Mesenchymal stem cell (in vitro differentiated cells and primary cell): ENCODE measurements at regions not wholly inside any gene's neighbourhood (a gene's known extent, or its start where the extent isn't known, plus 50 kb on each side); places are given as distances from the start of the nearest gene placed in this dataset.

ENCODE experiments used
- DNase-seq: peaks from one replicate; pipeline ENCODE4 v3.0.0-alpha.2; 2013
- H2AFZ ChIP-seq: one replicate; pipeline ENCODE4 v1.6.1; 2013; ENCODE audit warnings: low read depth, mild to moderate bottlenecking, control low read depth, inconsistent platforms, low read length, moderate library complexity
- H2AK5ac ChIP-seq: 2 replicates; pipeline ENCODE4 v1.6.1; 2013; ENCODE audit warnings: low read length, moderate library complexity, mild to moderate bottlenecking, inconsistent platforms; ENCODE audit not compliant: severe bottlenecking
- H2BK120ac ChIP-seq: one replicate; pipeline ENCODE4 v1.6.1; 2013; ENCODE audit warnings: low read depth, mild to moderate bottlenecking, inconsistent platforms, low read length, moderate library complexity
- H2BK12ac ChIP-seq, 2 experiments: one replicate each; pipeline ENCODE4 v1.6.1; 2013; ENCODE audit warnings: inconsistent platforms in 2 of 2, low read length in 2 of 2, mild to moderate bottlenecking in 2 of 2, moderate library complexity in 2 of 2, control low read depth in 1 of 2
- H2BK15ac ChIP-seq: one replicate; pipeline ENCODE4 v1.6.1; 2013; ENCODE audit warnings: mild to moderate bottlenecking, low read depth, inconsistent platforms; ENCODE audit not compliant: poor library complexity, severe bottlenecking
- H2BK5ac ChIP-seq: 2 replicates; pipeline ENCODE4 v1.6.1; 2013; ENCODE audit warnings: low read depth, mild to moderate bottlenecking, low read length, control low read depth, inconsistent platforms; ENCODE audit not compliant: poor library complexity, severe bottlenecking
- H3K14ac ChIP-seq, 2 experiments: one replicate each; pipeline ENCODE4 v1.6.1; 2013; ENCODE audit warnings: inconsistent platforms in 2 of 2, low read length in 2 of 2, control low read depth in 1 of 2, mild to moderate bottlenecking in 1 of 2, moderate library complexity in 1 of 2
- H3K18ac ChIP-seq, 2 experiments: one replicate each; pipeline ENCODE4 v1.6.1; 2013; ENCODE audit warnings: inconsistent platforms in 2 of 2, low read length in 2 of 2, control low read depth in 1 of 2, low read depth in 1 of 2, mild to moderate bottlenecking in 1 of 2
- H3K23ac ChIP-seq, 2 experiments: one replicate each; pipeline ENCODE4 v1.6.1; 2013; ENCODE audit warnings: inconsistent platforms in 2 of 2, low read length in 2 of 2, mild to moderate bottlenecking in 2 of 2, moderate library complexity in 2 of 2, control low read depth in 1 of 2
- H3K27ac ChIP-seq: 2 replicates; pipeline ENCODE4 v1.5.1; 2013; ENCODE audit warnings: mild to moderate bottlenecking, moderate library complexity, low read length, control low read depth, inconsistent platforms; ENCODE audit not compliant: poor library complexity, severe bottlenecking
- H3K27me3 ChIP-seq, 2 experiments: 2 replicates each; pipeline versions ENCODE4 v1.6.1 to v1.7.0; 2013; ENCODE audit warnings: low read length in 2 of 2, mild to moderate bottlenecking in 2 of 2, moderate library complexity in 2 of 2, control low read depth in 1 of 2, inconsistent platforms in 1 of 2; ENCODE audit not compliant: control insufficient read depth in 1 of 2, insufficient read depth in 1 of 2
- H3K36me3 ChIP-seq, 2 experiments: 2 replicates each; pipeline versions ENCODE4 v1.6.1 to v1.7.0; 2013; ENCODE audit warnings: low read length in 2 of 2, control low read depth in 1 of 2, inconsistent platforms in 1 of 2, low read depth in 1 of 2, mild to moderate bottlenecking in 1 of 2; ENCODE audit not compliant: insufficient read depth in 2 of 2, control insufficient read depth in 1 of 2
- H3K4ac ChIP-seq, 2 experiments: one replicate each; pipeline ENCODE4 v1.6.1; 2013; ENCODE audit warnings: inconsistent platforms in 2 of 2, low read length in 2 of 2, mild to moderate bottlenecking in 2 of 2, moderate library complexity in 2 of 2, control low read depth in 1 of 2, low read depth in 1 of 2
- H3K4me1 ChIP-seq: 2 replicates; pipeline ENCODE4 v1.6.1; 2013; ENCODE audit warnings: low read depth, low read length, control low read depth; ENCODE audit not compliant: control insufficient read depth, insufficient read depth
- H3K4me2 ChIP-seq: 2 replicates; pipeline ENCODE4 v1.6.1; 2013; ENCODE audit warnings: low read length, mild to moderate bottlenecking, inconsistent platforms; ENCODE audit not compliant: poor library complexity, severe bottlenecking
- H3K4me3 ChIP-seq, 2 experiments: 2 replicates each; pipeline versions ENCODE4 v1.5.1 to v1.7.0; 2013; ENCODE audit warnings: low read length in 2 of 2, mild to moderate bottlenecking in 2 of 2, control low read depth in 1 of 2, low read depth in 1 of 2; ENCODE audit not compliant: insufficient read depth in 1 of 2
- H3K79me1 ChIP-seq: replicated peaks from 2 replicates; pipeline ENCODE4 v1.6.1; 2013; ENCODE audit warnings: mild to moderate bottlenecking, control low read depth, low read length, inconsistent platforms; ENCODE audit not compliant: poor library complexity, severe bottlenecking
- H3K9ac ChIP-seq: 2 replicates; pipeline ENCODE4 v1.7.0; 2013; ENCODE audit warnings: mild to moderate bottlenecking, low read length, moderate library complexity
- H3K9me3 ChIP-seq: 2 replicates; pipeline ENCODE4 v1.7.0; 2013; ENCODE audit warnings: mild to moderate bottlenecking, low read length; ENCODE audit not compliant: control insufficient read depth
- H4K8ac ChIP-seq: one replicate; pipeline ENCODE4 v1.6.1; 2013; ENCODE audit warnings: inconsistent platforms, mild to moderate bottlenecking, low read length, moderate library complexity
- H4K91ac ChIP-seq: one replicate; pipeline ENCODE4 v1.6.1; 2013; ENCODE audit warnings: mild to moderate bottlenecking, low read length, inconsistent platforms
- WGBS: methylation state at CpG from one replicate; pipeline ENCODE4 v1.1.7; 2013; ENCODE audit warnings: mixed read lengths; 5-methylcytosine and 5-hydroxymethylcytosine counted together

- Histone ChIP-seq H3K27ac (peak overlapping the region; percentile 47), H2AK5ac (no peak overlapping the region), H3K23ac (no peak overlapping the region), H3K4ac (no peak overlapping the region), H3K4me2 (no peak overlapping the region), H4K8ac (no peak overlapping the region), H3K79me1 (no peaks in the 10 kb centered on the region), H3K4me3 (no peak overlapping the region), H3K14ac (no peak overlapping the region), H2BK12ac (no peak overlapping the region), H2BK120ac (no peak overlapping the region), H3K36me3 (no peaks in the 10 kb centered on the region), H2BK15ac (no peak overlapping the region), H4K91ac (no peak overlapping the region), H2AFZ (no peak overlapping the region), H3K9ac (peak overlapping the region; percentile 20), H3K4me1 (no peaks in the 10 kb centered on the region), H3K9me3 (no peaks in the 10 kb centered on the region), H3K27me3 (no peaks in the 10 kb centered on the region), H2BK5ac (no peak overlapping the region), H3K18ac (no peak overlapping the region)
- no peak for DNase-seq
- WGBS: 100% methylated on average over 1 of the region's 3 CpGs
These were observed 844.3 kb downstream of the GALC start for GRCh38 chr14:87148655-87149054.

- no peak for DNase-seq
- H2BK120ac ChIP-seq: no peak overlapping the region
- H2BK5ac ChIP-seq: no peak overlapping the region
- no peak overlapping the region for H3K4me3 ChIP-seq
- no peak overlapping the region for H2AFZ ChIP-seq
- no peaks in the 10 kb centered on the region for H3K4me1 ChIP-seq
- no peak overlapping the region for H3K14ac ChIP-seq
- H3K23ac ChIP-seq: no peak overlapping the region
- H2BK15ac ChIP-seq: no peak overlapping the region
- H2AK5ac ChIP-seq: no peak overlapping the region
- no CpG with 5 or more reads among the region's 3 CpGs for WGBS
- H3K9ac ChIP-seq: no peak overlapping the region
- no peak overlapping the region for H3K18ac ChIP-seq
- no peak overlapping the region for H3K4me2 ChIP-seq
- H4K8ac ChIP-seq: no peak overlapping the region
- no peak overlapping the region for H3K27ac ChIP-seq
- H3K79me1 ChIP-seq: no peaks in the 10 kb centered on the region
- H2BK12ac ChIP-seq: no peak overlapping the region
- H4K91ac ChIP-seq: no peak overlapping the region
- no peaks in the 10 kb centered on the region for H3K9me3 ChIP-seq
- H3K4ac ChIP-seq: no peak overlapping the region
- H3K27me3 ChIP-seq: no peaks in the 10 kb centered on the region
- no peaks in the 10 kb centered on the region for H3K36me3 ChIP-seq
These were observed 850.3 kb downstream of the GALC start for GRCh38 chr14:87142551-87143211.

- no peak overlapping the region for H2BK15ac ChIP-seq
- H3K4me3 ChIP-seq: no peak overlapping the region
- no peaks in the 10 kb centered on the region for H3K9me3 ChIP-seq
- no peaks in the 10 kb centered on the region for H3K27me3 ChIP-seq
- H2AFZ ChIP-seq: no peak overlapping the region
- no peak overlapping the region for H3K4me2 ChIP-seq
- WGBS: 77% methylated on average over 2 of the region's 2 CpGs
- H3K4me1 ChIP-seq: no peaks in the 10 kb centered on the region
- H2BK5ac ChIP-seq: no peak overlapping the region
- no peak overlapping the region for H4K91ac ChIP-seq
- no peaks in the 10 kb centered on the region for H3K79me1 ChIP-seq
- no peak overlapping the region for H3K9ac ChIP-seq
- no peak overlapping the region for H3K4ac ChIP-seq
- H3K18ac ChIP-seq: no peak overlapping the region
- no peak overlapping the region for H3K23ac ChIP-seq
- no peak overlapping the region for H2BK12ac ChIP-seq
- DNase-seq: no peak
- no peaks in the 10 kb centered on the region for H3K36me3 ChIP-seq
- no peak overlapping the region for H4K8ac ChIP-seq
- H3K14ac ChIP-seq: no peak overlapping the region
- no peak overlapping the region for H3K27ac ChIP-seq
- no peak overlapping the region for H2BK120ac ChIP-seq
- no peak overlapping the region for H2AK5ac ChIP-seq
These were observed 851.2 kb downstream of the GALC start for GRCh38 chr14:87141801-87142200.

GRCh38 chr14:87139299-87139698 lies 853.7 kb downstream of the GALC start:
- H3K4ac ChIP-seq: no peak overlapping the region
- DNase-seq: no peak
- no peak overlapping the region for H3K14ac ChIP-seq
- no peaks in the 10 kb centered on the region for H3K36me3 ChIP-seq
- no peak overlapping the region for H3K23ac ChIP-seq
- 97% methylated on average over 2 of the region's 2 CpGs for WGBS
- H3K9ac ChIP-seq: no peak overlapping the region
- H3K4me2 ChIP-seq: no peak overlapping the region
- no peak overlapping the region for H3K27ac ChIP-seq
- H3K9me3 ChIP-seq: no peaks in the 10 kb centered on the region
- no peak overlapping the region for H3K18ac ChIP-seq
- no peak overlapping the region for H2BK15ac ChIP-seq
- H4K8ac ChIP-seq: no peak overlapping the region
- no peak overlapping the region for H3K4me3 ChIP-seq
- no peak overlapping the region for H2BK120ac ChIP-seq
- H4K91ac ChIP-seq: no peak overlapping the region
- H3K4me1 ChIP-seq: no peaks in the 10 kb centered on the region
- H3K27me3 ChIP-seq: no peaks in the 10 kb centered on the region
- no peak overlapping the region for H2AK5ac ChIP-seq
- H2BK5ac ChIP-seq: no peak overlapping the region
- H3K79me1 ChIP-seq: no peaks in the 10 kb centered on the region
- H2AFZ ChIP-seq: no peak overlapping the region
- no peak overlapping the region for H2BK12ac ChIP-seq
